ENCODE measurements at regions not wholly inside any gene's neighbourhood (a gene's known extent, or its start where the extent isn't known, plus 50 kb on each side); places are given as distances from the start of the nearest gene placed in this dataset.

DNA sequence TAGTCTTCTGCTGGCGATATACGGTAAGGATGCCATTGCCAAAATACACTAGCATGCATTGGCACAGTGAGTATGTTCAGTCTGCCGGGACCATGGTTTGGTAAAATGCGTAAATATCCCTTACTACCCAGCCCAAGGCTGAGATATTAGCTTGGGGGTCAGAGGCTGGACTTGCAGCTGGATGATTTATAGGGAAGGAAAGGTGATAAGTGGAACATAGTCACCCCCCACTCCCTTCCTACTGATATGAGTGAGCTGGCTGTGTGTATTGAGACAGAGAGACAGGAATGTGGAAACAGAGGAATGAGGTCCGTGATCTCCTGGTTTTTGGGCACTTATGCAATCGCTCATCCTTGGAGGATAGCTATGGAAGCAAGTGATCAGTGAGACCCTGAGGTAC is 642.8 kb downstream of the KCNT2 start:
- ATAC-seq (replicated peaks in 1 of 4) = no peak
- ChIA-PET CTCF (no interaction called here), POLR2A (no interaction called here)
- H3K36me3 ChIP-seq (ENCODE audit: control insufficient read depth in 2 of 2, extremely low read depth in 1 of 2, insufficient read depth in 1 of 2, low read length in 1 of 2) = no peaks in the 10 kb centered on the region
- H3K4me3 ChIP-seq (ENCODE audit: control insufficient read depth in 1 of 2, extremely low read depth in 1 of 2, low read length in 1 of 2) = no peak overlapping the region
- Mint-ChIP-seq H3K27ac (no peak overlapping the region), H3K4me1 (no peaks in the 10 kb centered on the region), H3K27me3 (no peaks in the 10 kb centered on the region), H3K36me3 (no peaks in the 10 kb centered on the region), H3K9me3 (peaks cover 0 to 8% (median 0%) of the 10 kb centered on the region in 3 donors), H3K4me3 (no peak overlapping the region)
- H3K27ac ChIP-seq (ENCODE audit: low read length) = no peak overlapping the region
- DNase-seq = no peak
- H3K9me3 ChIP-seq = no peaks in the 10 kb centered on the region
- no peaks in the 10 kb centered on the region for H3K27me3 ChIP-seq (replicated peaks in 1 of 2; ENCODE audit: control insufficient read depth in 2 of 2, extremely low read depth in 1 of 2, insufficient read depth in 2 of 2, low read length in 1 of 2)
- 83% methylated on average over 4 of the region's 6 CpGs for WGBS (ENCODE audit: insufficient coverage)
- no peaks in the 10 kb centered on the region for H3K4me1 ChIP-seq (ENCODE audit: control insufficient read depth in 1 of 2, extremely low read depth in 1 of 2, insufficient read depth in 2 of 2, low read length in 2 of 2)

DNA sequence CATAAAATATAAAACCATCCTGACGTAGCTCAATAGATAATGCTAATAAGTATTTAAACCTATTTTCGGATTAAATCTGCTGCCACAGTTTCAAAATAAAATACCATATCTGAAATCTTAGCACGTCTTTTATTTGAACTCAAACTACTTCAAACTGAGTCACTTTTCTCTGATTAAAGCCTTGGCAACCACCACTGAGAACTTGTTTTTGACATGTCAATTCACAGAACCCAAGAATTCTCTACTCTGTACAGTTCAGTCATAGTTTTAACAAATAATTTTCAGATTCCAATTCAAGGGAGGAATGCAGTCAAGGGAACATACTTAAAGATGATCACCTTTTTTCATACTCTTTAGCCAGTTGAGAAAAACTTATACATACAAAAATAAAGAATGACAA is 643.2 kb downstream of the KCNT2 start:
- 60% methylated on average over 1 of the region's 3 CpGs for WGBS (ENCODE audit: insufficient coverage)
- H3K27me3 Mint-ChIP-seq = no peaks in the 10 kb centered on the region
- H3K4me3 ChIP-seq (ENCODE audit: control insufficient read depth in 1 of 2, extremely low read depth in 1 of 2, low read length in 1 of 2) = no peak overlapping the region
- no peak overlapping the region for H3K4me3 Mint-ChIP-seq
- no peaks in the 10 kb centered on the region for H3K36me3 Mint-ChIP-seq
- H3K9me3 ChIP-seq = no peaks in the 10 kb centered on the region
- no peaks in the 10 kb centered on the region for H3K4me1 Mint-ChIP-seq
- DNase-seq (no peak), ATAC-seq (replicated peaks in 1 of 4) (no peak)
- no peaks in the 10 kb centered on the region for H3K4me1 ChIP-seq (ENCODE audit: control insufficient read depth in 1 of 2, extremely low read depth in 1 of 2, insufficient read depth in 2 of 2, low read length in 2 of 2)
- no peaks in the 10 kb centered on the region for H3K36me3 ChIP-seq (ENCODE audit: control insufficient read depth in 2 of 2, extremely low read depth in 1 of 2, insufficient read depth in 1 of 2, low read length in 1 of 2)
- no peak overlapping the region for H3K27ac ChIP-seq (ENCODE audit: low read length)
- POLR2A ChIA-PET = no interaction called here
- CTCF ChIA-PET = no interaction called here
- H3K27ac Mint-ChIP-seq = no peak overlapping the region
- H3K27me3 ChIP-seq (replicated peaks in 1 of 2; ENCODE audit: control insufficient read depth in 2 of 2, extremely low read depth in 1 of 2, insufficient read depth in 2 of 2, low read length in 1 of 2) = no peaks in the 10 kb centered on the region
- H3K9me3 Mint-ChIP-seq = peaks cover 0 to 7% (median 0%) of the 10 kb centered on the region in 3 donors

DNA sequence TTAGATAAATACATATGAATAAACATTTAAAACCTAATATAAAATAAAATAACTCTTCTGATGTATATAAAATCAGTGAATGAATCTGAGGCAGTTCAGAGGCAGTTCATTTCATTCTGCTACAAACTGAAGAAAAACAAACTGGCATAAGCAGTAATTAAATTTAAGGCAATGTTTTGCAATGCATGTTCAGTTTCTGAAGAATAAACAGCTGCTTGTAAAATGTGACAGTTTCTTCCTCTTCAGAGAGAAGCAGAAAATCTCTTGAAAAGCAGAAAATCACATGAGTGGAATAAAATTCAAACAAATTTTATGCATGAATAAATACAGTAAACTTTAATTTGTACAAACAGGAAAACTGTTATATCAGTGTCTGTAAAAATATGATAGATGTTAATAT is 643.7 kb downstream of the KCNT2 start:
- Histone ChIP-seq H3K27ac (ENCODE audit: low read length) (no peak overlapping the region), H3K36me3 (ENCODE audit: control insufficient read depth in 2 of 2, extremely low read depth in 1 of 2, insufficient read depth in 1 of 2, low read length in 1 of 2) (no peaks in the 10 kb centered on the region), H3K9me3 (no peaks in the 10 kb centered on the region), H3K27me3 (replicated peaks in 1 of 2; ENCODE audit: control insufficient read depth in 2 of 2, extremely low read depth in 1 of 2, insufficient read depth in 2 of 2, low read length in 1 of 2) (no peaks in the 10 kb centered on the region), H3K4me3 (ENCODE audit: control insufficient read depth in 1 of 2, extremely low read depth in 1 of 2, low read length in 1 of 2) (no peak overlapping the region), H3K4me1 (ENCODE audit: control insufficient read depth in 1 of 2, extremely low read depth in 1 of 2, insufficient read depth in 2 of 2, low read length in 2 of 2) (no peaks in the 10 kb centered on the region)
- Mint-ChIP-seq H3K36me3 (no peaks in the 10 kb centered on the region), H3K27me3 (no peaks in the 10 kb centered on the region), H3K9me3 (peaks cover 0 to 2% (median 0%) of the 10 kb centered on the region in 3 donors), H3K27ac (no peak overlapping the region), H3K4me1 (no peaks in the 10 kb centered on the region), H3K4me3 (no peak overlapping the region)
- CTCF ChIA-PET = no interaction called here
- POLR2A ChIA-PET = no interaction called here
- DNase-seq (no peak), ATAC-seq (replicated peaks in 1 of 4) (no peak)

DNA sequence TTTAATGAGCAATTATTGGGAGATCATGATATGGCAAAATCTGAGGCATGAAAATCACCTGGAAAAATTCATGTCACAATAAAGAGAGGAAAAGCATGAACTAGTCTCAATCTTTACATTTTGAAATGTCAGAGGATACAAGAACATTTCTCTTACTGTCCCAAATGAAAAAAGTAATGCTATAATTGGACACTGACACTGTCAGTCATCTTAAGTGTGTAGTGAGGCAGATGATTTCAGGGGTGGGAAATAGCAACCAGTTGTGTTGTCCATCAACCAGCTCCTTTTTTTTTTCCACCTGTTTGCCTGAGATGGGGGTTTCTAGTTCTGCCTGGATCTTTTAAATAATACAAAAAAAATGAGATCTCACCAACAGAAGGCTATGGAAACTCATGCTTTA is 646.2 kb downstream of the KCNT2 start:
- Mint-ChIP-seq H3K27me3 (no peaks in the 10 kb centered on the region), H3K4me1 (no peaks in the 10 kb centered on the region), H3K4me3 (no peak overlapping the region), H3K9me3 (no peaks in the 10 kb centered on the region), H3K27ac (no peak overlapping the region), H3K36me3 (no peaks in the 10 kb centered on the region)
- no peaks in the 10 kb centered on the region for H3K36me3 ChIP-seq (ENCODE audit: control insufficient read depth in 2 of 2, extremely low read depth in 1 of 2, insufficient read depth in 1 of 2, low read length in 1 of 2)
- DNase-seq = no peak
- ChIA-PET CTCF (no interaction called here), POLR2A (no interaction called here)
- no peak overlapping the region for H3K27ac ChIP-seq (ENCODE audit: low read length)
- no peaks in the 10 kb centered on the region for H3K27me3 ChIP-seq (replicated peaks in 1 of 2; ENCODE audit: control insufficient read depth in 2 of 2, extremely low read depth in 1 of 2, insufficient read depth in 2 of 2, low read length in 1 of 2)
- ATAC-seq (replicated peaks in 1 of 4) = no peak
- no peaks in the 10 kb centered on the region for H3K9me3 ChIP-seq
- no peak overlapping the region for H3K4me3 ChIP-seq (ENCODE audit: control insufficient read depth in 1 of 2, extremely low read depth in 1 of 2, low read length in 1 of 2)
- H3K4me1 ChIP-seq (ENCODE audit: control insufficient read depth in 1 of 2, extremely low read depth in 1 of 2, insufficient read depth in 2 of 2, low read length in 2 of 2) = no peaks in the 10 kb centered on the region

DNA sequence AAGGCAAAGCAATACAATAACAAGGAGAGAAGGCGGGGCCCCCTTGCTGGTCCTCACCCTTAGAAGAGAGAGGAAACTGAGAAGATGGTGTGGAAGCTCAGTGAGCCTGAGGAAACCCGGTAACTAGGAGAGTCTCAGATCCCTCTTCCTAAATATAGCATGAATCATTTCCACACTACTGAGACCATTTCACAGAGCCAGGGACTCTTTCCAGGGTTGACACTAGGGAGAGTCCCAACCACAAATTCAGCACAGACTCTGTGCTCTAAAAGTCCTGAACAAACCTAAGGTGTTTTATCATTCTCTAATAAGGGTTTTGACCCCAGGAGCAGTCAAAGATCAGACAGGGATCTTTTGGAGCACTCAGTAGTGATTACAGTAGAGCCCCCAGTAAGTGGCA is 647.7 kb downstream of the KCNT2 start:
- H3K4me1 ChIP-seq (ENCODE audit: control insufficient read depth in 1 of 2, extremely low read depth in 1 of 2, insufficient read depth in 2 of 2, low read length in 2 of 2) = no peaks in the 10 kb centered on the region
- no peaks in the 10 kb centered on the region for H3K27me3 ChIP-seq (replicated peaks in 1 of 2; ENCODE audit: control insufficient read depth in 2 of 2, extremely low read depth in 1 of 2, insufficient read depth in 2 of 2, low read length in 1 of 2)
- CTCF ChIA-PET = no interaction called here
- no peaks in the 10 kb centered on the region for H3K36me3 ChIP-seq (ENCODE audit: control insufficient read depth in 2 of 2, extremely low read depth in 1 of 2, insufficient read depth in 1 of 2, low read length in 1 of 2)
- no peak for DNase-seq
- Mint-ChIP-seq H3K36me3 (no peaks in the 10 kb centered on the region), H3K27ac (no peak overlapping the region), H3K9me3 (no peaks in the 10 kb centered on the region), H3K4me3 (no peak overlapping the region), H3K27me3 (no peaks in the 10 kb centered on the region), H3K4me1 (no peaks in the 10 kb centered on the region)
- no peak overlapping the region for H3K4me3 ChIP-seq (ENCODE audit: control insufficient read depth in 1 of 2, extremely low read depth in 1 of 2, low read length in 1 of 2)
- no peak for ATAC-seq (replicated peaks in 1 of 4)
- no peaks in the 10 kb centered on the region for H3K9me3 ChIP-seq
- 71% methylated on average over 1 of the region's 2 CpGs for WGBS (ENCODE audit: insufficient coverage)
- POLR2A ChIA-PET = no interaction called here
- H3K27ac ChIP-seq (ENCODE audit: low read length) = no peak overlapping the region

DNA sequence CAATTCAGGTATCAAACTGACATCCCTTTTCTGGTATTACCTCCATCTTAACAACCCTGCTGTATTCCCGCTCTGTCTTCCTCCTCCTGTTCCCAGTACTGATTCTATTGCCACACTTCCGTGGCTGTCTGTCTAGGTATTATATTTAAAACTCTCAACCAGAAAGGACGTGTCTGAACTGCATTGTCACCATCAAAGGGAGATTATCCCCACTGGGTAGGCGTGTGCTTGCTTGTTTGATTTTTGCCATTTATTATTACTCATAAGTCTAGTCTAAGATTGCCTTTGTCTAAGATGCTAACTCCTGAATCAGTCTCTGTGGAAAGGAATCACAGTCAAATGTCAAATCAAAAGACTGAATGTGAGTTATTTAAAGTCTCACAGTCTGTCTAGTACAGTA is 650.1 kb downstream of the KCNT2 start:
- no peaks in the 10 kb centered on the region for H3K4me1 ChIP-seq (ENCODE audit: control insufficient read depth in 1 of 2, extremely low read depth in 1 of 2, insufficient read depth in 2 of 2, low read length in 2 of 2)
- Mint-ChIP-seq H3K9me3 (no peaks in the 10 kb centered on the region), H3K27ac (no peak overlapping the region), H3K27me3 (no peaks in the 10 kb centered on the region), H3K4me1 (no peaks in the 10 kb centered on the region), H3K4me3 (no peak overlapping the region), H3K36me3 (no peaks in the 10 kb centered on the region)
- H3K9me3 ChIP-seq = no peaks in the 10 kb centered on the region
- DNase-seq = no peak
- H3K4me3 ChIP-seq (ENCODE audit: control insufficient read depth in 1 of 2, extremely low read depth in 1 of 2, low read length in 1 of 2) = no peak overlapping the region
- WGBS (ENCODE audit: insufficient coverage) = 60% methylated on average over 1 of the region's 4 CpGs
- no peak for ATAC-seq (replicated peaks in 1 of 4)
- CTCF ChIA-PET = no interaction called here
- no peak overlapping the region for H3K27ac ChIP-seq (ENCODE audit: low read length)
- no peaks in the 10 kb centered on the region for H3K27me3 ChIP-seq (replicated peaks in 1 of 2; ENCODE audit: control insufficient read depth in 2 of 2, extremely low read depth in 1 of 2, insufficient read depth in 2 of 2, low read length in 1 of 2)
- POLR2A ChIA-PET = no interaction called here
- H3K36me3 ChIP-seq (ENCODE audit: control insufficient read depth in 2 of 2, extremely low read depth in 1 of 2, insufficient read depth in 1 of 2, low read length in 1 of 2) = no peaks in the 10 kb centered on the region

DNA sequence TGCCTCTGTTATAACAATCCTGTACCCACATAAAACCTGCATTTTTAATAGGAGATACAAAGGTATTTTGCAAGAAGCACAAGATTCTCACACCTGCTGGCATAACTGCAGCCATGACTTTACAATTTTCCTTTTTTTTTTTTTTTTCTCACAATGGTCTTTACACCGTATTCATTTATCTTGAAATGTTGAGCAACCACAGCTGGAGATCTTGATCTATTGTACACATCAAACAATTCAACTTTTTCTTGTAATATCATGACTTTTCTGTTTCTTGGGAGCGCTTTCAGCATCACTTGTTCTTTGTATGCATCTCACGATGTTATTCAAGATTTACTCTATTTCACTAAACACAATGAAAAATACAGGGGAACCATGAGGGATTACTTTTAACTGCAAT is 651.4 kb downstream of the KCNT2 start:
- Histone ChIP-seq H3K27me3 (replicated peaks in 1 of 2; ENCODE audit: control insufficient read depth in 2 of 2, extremely low read depth in 1 of 2, insufficient read depth in 2 of 2, low read length in 1 of 2) (no peaks in the 10 kb centered on the region), H3K36me3 (ENCODE audit: control insufficient read depth in 2 of 2, extremely low read depth in 1 of 2, insufficient read depth in 1 of 2, low read length in 1 of 2) (no peaks in the 10 kb centered on the region), H3K4me3 (ENCODE audit: control insufficient read depth in 1 of 2, extremely low read depth in 1 of 2, low read length in 1 of 2) (no peak overlapping the region), H3K27ac (ENCODE audit: low read length) (no peak overlapping the region), H3K9me3 (no peaks in the 10 kb centered on the region), H3K4me1 (ENCODE audit: control insufficient read depth in 1 of 2, extremely low read depth in 1 of 2, insufficient read depth in 2 of 2, low read length in 2 of 2) (no peaks in the 10 kb centered on the region)
- Mint-ChIP-seq H3K4me3 (no peak overlapping the region), H3K4me1 (no peaks in the 10 kb centered on the region), H3K36me3 (no peaks in the 10 kb centered on the region), H3K27ac (no peak overlapping the region), H3K27me3 (no peaks in the 10 kb centered on the region), H3K9me3 (no peaks in the 10 kb centered on the region)
- ATAC-seq (replicated peaks in 1 of 4) (no peak), DNase-seq (no peak)
- WGBS (ENCODE audit: insufficient coverage) = 90% methylated on average over 2 of the region's 3 CpGs
- ChIA-PET CTCF (no interaction called here), POLR2A (no interaction called here)

Measured in T-cell (primary cell).